GM08714 (cell line): ENCODE measurements at regions not wholly inside any gene's neighbourhood (a gene's known extent, or its start where the extent isn't known, plus 50 kb on each side); places are given as distances from the start of the nearest gene placed in this dataset.

Source experiments
- H3K4me3 ChIP-seq: fragments of 200-500 bp; sonication (Bioruptor generic); 2 replicates; pipeline ENCODE4 v1.5.1; 2014; ENCODE audit warnings: mild to moderate bottlenecking, low read length, inconsistent platforms
- ZNF274 ChIP-seq: IDR thresholded peaks from 2 replicates; pipeline ENCODE4 v1.6.1; 2012; ENCODE audit warnings: mild to moderate bottlenecking, low read depth, low read length

DNA sequence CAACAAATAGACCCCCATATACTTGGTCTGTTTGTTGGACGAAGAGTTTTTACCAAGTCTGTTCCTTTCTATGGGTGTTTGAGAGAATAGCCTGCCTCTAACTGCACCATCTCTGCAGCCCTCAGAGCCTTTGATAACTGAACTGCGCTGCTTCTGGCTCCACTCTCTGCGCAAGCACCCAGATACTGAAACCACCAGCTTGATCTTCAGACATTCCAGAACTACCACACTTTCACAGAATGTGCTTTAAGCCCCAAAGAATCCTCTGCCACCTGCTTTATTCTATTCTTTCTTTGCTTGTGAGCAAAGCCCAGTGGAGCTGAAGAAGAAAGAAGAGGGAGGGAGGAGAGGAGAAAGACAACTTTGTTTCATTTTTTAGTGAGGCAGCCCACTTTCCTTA lies 380.7 kb downstream of the BCL11A start:
- H3K4me3 ChIP-seq = no peak overlapping the region
- no peak for TF ChIP-seq ZNF274

DNA sequence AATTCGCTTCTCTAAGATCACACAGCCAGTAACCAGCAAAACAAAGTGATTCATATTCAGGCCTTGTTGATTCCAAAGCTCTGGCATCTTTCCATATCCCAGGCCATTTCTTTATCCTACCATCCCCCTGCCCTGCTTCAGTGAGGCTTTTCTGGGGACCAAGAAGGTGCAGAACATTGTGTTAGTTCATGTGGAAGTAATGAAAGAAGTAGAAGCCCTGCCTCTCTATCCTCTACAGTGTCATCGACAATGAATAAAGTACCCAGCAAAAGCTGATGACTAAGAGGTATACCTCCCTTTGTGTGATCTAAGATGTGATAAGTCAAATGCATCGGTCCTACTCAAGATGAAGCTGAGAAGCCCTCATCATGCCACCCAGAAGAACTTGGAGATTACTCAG lies 383.2 kb downstream of the BCL11A start:
- H3K4me3 ChIP-seq = no peak overlapping the region
- TF ChIP-seq ZNF274 = no peak

DNA sequence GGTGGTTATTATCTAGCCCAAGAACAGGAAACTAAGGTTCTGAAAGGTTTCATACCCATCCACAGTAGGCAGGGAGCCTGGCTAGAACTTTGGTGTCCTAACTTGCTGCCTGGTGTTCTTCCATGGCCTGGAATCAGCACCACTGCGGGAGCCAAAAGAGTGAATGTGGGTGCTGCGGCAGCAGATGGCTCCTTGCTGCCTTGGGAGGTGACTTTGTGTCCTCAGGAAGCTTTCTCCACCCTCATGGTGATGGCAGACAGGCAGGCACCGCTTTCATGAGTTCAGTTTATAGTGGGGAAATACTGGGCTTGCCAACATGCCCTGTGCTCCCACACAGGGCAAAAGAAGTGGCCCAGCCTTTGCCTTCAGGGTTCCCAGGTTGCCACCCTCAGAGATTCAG lies 385.2 kb downstream of the BCL11A start:
- H3K4me3 ChIP-seq = no peak overlapping the region
- TF ChIP-seq ZNF274 = no peak

DNA sequence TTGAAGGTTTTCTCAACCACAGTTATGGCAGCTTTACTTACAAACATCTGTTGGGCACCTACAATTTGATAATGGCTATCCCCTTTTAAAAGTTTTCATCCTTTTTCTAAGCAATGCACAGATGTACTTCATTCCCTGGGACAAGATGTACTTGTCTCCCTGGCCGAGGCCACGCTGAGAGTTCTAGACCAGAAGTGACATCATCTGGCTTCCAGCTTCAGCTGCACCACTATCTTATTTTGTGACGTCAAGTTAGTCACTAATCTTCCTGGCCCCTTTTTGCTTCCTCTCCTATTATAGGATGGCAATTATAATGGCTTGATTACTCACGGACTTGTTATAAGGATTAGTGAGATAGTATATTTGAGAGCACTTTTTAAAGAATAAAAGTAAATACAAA lies 386.4 kb downstream of the BCL11A start:
- H3K4me3 ChIP-seq = no peak overlapping the region
- no peak for TF ChIP-seq ZNF274

DNA sequence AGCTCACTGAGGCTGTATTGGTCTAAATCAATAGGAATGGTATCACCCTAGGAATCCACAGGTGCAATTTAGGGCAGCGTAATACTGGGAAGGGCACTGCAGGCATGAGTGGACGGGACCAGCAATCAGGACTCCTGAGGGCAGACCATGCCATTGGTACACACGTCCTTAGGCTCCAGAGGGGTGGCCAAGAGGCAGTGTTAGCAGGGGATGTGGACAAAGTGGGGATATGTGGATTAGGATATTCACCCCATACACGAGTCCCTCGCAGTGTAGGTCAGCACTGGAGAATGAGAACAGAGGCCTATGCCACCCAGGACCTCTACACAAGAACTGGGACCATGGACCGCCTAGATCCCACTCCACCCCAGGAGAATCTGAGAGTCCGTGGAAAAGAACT lies 389.8 kb downstream of the BCL11A start:
- no peak overlapping the region for H3K4me3 ChIP-seq
- TF ChIP-seq ZNF274 = no peak

DNA sequence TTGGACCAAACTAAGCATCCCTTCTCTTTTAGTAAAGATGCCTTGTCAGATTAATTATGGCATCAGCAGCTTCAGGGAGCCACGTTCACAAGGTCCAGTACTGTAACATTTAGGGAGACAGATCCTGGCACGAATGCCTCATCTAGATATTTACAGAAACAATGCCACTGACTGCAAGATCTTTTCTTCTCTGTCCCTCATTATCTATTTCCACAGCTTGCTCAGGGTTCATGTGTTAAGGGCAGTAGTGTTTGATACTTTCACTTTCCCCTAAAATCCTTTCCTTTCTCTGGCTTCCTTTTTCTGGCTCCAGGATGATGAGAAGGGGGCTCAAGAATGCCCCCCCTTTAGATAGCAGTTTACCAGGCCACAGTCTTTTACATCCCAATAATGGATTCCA lies 393.9 kb downstream of the BCL11A start:
- no peak for TF ChIP-seq ZNF274
- no peak overlapping the region for H3K4me3 ChIP-seq

DNA sequence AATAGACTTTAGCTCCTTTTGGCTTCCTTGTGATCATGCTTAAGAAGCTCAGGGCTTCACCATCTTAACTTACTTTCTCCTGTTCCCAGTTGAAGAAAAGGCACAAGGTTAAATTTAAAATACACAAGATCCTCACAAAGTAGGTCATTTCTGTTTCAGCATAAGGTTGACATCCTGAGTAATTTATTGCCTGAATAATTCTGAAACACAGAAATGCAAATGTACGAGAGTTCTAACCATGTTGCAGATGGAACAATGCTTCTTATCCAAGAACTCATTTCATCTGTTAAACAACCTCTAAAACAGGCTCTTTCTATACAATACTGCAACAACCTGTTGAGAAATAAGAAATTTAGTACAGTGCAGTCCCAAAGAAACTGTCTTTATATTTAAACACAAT lies 395.2 kb downstream of the BCL11A start:
- no peak for TF ChIP-seq ZNF274

DNA sequence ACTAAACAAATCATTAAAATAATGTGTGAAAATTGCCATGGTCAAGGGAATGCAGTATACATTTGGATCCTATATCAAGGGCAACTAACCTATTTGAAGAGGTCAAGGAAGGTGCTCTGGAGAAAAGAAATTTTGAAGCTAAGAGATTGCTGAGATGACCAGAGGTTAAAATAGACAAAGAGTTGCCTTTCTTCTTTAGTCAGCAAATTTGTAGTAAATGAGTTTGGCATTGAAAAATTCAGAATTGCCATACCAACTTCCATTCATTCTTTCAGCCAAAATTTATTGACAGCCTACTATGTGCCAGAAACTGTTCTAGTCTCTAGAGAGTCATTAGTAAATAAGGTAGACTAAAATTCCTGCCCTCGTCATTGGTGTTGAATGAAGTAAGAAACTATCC lies 396.2 kb downstream of the BCL11A start:
- H3K4me3 ChIP-seq = no peak overlapping the region
- no peak for TF ChIP-seq ZNF274

More for the DNA sequence above, 395.2 kb downstream of the BCL11A start:
- no peak overlapping the region for H3K4me3 ChIP-seq

DNA sequence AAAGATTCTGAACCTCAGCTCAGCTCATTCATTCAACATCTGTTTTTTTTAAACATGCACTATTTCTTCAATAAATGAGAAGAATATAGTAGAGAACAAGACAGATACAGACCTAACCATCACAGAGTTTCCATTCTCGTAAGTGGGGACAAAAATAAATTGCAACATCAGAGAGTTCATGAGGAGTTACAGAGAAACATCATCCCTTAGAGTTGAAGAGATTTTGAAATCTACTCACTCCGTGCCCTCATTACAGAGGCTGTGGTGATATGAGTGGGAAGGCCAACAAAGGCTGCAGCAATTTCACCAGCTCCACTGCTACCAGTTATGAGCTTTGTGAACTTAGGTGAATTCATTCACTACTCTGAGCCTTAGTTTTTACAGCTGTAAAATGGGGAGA lies 399.3 kb downstream of the BCL11A start:
- no peak for TF ChIP-seq ZNF274
- no peak overlapping the region for H3K4me3 ChIP-seq

DNA sequence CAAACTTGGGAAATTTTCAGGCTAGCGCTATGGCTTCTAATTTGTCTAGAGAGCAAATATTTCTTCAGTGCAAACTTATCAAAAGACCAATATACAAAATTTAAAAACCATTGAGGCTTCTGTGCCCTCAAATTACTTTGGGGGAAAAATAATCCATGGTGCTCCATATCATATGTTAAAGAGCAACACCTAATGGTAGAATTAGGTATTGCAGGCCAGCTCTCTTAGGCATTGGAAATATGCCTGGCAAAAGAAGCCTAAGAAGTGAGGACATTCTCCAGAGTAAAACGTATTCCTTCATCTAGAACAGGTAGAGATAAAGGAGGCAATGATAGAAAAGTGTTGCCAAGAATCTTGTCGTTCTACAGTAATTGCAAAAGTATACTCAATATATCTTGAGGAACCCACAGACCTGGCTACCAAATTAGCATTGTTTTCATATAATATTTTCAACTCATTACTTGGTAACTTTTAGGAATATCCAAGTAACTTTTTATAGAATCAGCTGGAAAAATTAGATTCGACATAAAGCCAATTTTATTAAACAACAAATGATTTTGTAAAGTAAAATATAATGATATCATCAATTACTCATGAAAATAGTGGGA lies 401.1 kb downstream of the BCL11A start:
- no peak for TF ChIP-seq ZNF274
- H3K4me3 ChIP-seq = no peak overlapping the region

DNA sequence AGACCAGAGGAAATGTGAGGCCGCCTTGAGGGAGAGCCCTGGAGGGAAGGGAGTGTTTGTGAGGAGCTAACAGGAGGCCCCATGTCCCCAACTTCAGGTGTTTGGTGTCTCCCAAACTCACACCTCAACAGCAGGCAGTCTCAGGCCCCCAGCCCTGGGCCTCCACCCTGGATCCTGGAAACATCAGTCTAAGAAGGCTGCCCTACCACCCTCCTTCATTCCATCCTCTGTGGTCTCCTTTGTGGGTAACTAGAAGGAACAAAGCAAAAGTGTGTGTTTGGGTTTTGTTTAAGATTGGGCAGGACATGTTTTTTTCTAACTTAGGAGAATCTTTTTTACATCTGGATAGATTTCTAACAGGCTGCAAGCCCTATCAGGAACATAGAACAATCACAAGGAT lies 404.3 kb downstream of the BCL11A start:
- H3K4me3 ChIP-seq = no peak overlapping the region
- TF ChIP-seq ZNF274 = no peak

DNA sequence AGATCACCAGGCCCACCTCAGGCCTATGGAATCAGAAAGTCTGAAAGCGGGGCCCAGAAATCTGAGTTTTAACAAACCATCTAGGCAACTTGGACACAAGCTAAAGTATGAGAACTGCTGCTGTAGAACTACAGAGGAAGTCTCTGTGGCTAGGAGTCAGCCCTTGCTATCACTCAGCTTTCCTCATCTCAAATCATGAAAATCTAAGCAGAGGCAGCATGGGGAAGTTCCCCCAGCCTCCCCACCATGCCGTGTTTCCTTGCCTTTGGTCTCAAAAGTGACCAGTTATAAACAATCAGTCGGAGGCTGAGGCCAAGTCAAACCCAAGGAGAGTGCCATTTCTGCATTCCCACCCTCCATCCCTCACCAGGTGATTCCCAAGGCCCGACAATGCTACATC lies 404.7 kb downstream of the BCL11A start:
- H3K4me3 ChIP-seq = no peak overlapping the region
- no peak for TF ChIP-seq ZNF274

DNA sequence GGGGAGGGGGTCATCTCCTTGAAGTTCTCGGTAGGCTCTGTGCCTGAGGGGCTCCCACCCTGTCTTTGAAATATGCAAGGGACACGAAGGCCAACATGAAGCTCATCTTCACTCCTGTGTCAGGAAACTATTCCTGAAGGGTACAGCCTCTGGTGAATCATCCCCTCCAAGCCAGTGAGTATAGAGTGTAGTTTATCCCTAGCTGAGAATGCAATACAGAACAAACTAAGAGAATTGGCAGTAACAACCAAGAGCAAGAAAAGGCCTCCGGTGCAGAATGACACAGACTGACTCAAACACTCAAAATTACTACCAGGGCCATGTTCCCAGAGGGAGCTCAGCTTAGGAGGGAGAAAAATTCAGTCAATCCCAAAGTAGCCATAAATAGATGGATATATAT lies 413.3 kb downstream of the BCL11A start:
- TF ChIP-seq ZNF274 = no peak

DNA sequence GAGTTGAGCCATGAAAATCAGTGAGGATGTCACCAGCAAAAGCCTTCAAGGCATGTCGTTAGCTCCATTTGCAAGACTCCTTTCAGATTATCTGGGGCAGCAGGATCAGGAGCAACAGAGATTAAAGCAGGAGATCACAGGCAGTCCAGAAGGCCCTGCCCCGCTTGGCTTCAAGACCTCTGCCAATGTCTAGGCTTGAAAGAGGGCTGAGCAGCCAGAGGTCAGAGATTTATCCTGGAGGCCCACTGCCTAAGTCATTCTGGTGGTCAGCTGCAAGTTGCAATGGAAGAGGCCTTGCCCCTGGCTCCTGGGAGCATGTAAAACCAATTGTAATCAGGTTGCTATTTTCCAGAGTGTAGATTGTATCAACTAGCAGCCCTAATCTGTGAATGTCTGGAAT lies 416.5 kb downstream of the BCL11A start:
- no peak overlapping the region for H3K4me3 ChIP-seq
- no peak for TF ChIP-seq ZNF274

More for the DNA sequence above, 413.3 kb downstream of the BCL11A start:
- no peak overlapping the region for H3K4me3 ChIP-seq

DNA sequence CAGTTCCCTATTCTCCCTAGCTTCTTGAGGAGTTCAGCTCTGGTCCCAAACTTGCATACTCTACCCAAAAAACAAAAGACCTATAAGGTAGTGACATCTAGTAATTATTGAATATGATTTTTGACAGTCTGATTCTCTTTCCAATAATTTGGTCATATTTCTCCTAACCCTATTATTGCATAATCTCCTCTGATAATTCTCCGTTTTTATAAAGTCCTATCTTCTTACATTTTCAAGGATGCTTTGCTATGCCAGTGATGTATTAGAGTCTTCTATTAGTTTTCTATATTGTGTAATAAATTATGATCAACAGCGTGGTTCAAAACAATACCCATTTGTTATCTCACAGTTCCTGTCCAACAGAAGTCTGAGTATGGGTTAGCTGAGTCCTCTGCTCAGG lies 426.3 kb downstream of the BCL11A start:
- no peak for TF ChIP-seq ZNF274
- no peak overlapping the region for H3K4me3 ChIP-seq

DNA sequence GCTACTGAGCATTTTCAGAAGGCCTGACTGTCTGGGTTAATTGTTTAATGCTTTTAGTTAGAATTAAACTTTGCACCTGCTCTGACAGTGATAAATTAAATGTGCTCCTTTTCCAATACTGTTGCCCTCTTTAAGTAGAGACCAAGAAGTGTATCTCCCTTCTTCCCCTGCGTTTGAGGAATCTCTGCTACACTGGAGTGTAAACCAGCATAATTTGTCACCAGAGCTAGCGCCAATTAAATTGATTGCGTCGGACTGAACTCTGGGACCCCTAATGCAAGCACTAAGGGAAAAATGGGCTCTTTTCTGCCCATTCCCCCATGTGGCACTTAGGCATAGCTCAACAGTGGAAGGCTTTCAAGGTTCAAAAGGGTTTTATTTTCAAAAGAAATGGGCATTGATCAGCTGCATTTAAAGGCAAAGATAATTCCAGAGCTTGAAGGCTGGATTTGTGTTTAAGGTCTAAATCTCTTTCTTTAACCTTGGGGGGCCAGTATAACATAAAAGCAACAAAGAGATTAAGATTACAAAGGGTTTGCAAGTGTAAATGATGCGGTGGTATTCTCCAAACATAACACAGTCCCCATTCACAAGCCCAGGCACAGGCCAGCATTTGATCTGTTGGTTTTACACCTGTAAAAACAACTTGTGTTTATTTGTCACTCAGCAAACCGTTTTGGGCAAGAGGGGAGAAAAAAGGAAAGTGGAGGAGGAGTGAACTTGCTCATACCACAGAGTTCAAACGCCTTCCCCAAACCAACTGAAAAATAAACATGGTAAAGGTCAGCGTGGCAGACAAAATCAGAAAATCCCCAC lies 427.6 kb downstream of the BCL11A start:
- TF ChIP-seq ZNF274 = no peak
- no peak overlapping the region for H3K4me3 ChIP-seq

DNA sequence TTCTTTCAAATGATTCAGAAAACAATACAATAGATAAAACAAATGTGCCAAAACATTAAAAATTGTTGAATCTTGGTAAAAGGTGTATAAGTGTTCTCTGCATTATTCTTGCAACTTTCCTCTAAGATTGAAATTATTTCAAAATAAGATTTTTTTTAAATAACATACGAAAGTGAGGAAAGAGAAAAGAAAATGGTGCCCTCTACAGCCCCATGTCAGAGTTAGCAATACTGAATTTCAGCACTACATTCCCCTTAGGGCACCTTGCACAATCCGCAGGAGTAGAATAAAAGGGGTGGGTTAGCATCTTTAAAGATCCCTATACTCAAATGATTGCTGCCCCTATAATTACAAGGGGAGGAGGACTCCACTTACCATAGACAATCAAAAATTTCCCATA lies 433.7 kb downstream of the BCL11A start:
- no peak overlapping the region for H3K4me3 ChIP-seq
- TF ChIP-seq ZNF274 = no peak
